ENCODE measurements at regions not wholly inside any gene's neighbourhood (a gene's known extent, or its start where the extent isn't known, plus 50 kb on each side); places are given as distances from the start of the nearest gene placed in this dataset.
"Not testable (repeated sequence)": the region's sequence is repeated elsewhere in the genome, so short reads cannot be mapped to it uniquely, and the experiment has no call there.

GRCh38 chr1:206256935-206257334 lies 53.6 kb downstream of the SRGAP2 start:
- not testable (repeated sequence) for DNase-seq (ENCODE audit: low read depth in 2 of 2)

- DNase-seq (ENCODE audit: low read depth in 2 of 2), result not testable (repeated sequence)
Measured at GRCh38 chr1:206261473-206261872, 58.1 kb downstream of the SRGAP2 start.

DNA sequence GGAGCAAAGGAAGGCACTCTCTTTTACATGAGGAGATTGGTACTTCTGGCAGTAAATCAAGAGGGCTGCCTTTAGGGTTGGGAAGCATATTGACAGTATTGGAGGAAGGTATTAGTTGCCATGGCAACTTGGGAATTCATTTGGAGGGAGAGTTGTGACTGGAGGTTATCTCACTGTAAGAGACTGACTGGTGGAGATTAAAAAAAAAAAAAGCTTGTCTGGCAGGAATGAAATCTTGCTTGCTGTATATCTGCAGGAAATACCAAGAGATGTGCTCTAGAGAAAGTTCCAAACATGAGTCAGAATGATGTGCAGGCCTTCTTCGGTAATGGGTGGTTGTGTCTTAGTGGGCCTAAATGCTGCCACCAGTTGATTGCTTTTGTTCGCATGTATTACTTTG lies 59.1 kb downstream of the SRGAP2 start:
- DNase-seq (ENCODE audit: low read depth in 2 of 2), result not testable (repeated sequence)

GRCh38 chr1:206264916-206265315 lies 61.6 kb downstream of the SRGAP2 start:
- DNase-seq (ENCODE audit: low read depth in 2 of 2), result not testable (repeated sequence)

- not testable (repeated sequence) for DNase-seq (ENCODE audit: low read depth in 2 of 2)
Measured at GRCh38 chr1:206271153-206271552, 67.8 kb downstream of the SRGAP2 start.

DNA sequence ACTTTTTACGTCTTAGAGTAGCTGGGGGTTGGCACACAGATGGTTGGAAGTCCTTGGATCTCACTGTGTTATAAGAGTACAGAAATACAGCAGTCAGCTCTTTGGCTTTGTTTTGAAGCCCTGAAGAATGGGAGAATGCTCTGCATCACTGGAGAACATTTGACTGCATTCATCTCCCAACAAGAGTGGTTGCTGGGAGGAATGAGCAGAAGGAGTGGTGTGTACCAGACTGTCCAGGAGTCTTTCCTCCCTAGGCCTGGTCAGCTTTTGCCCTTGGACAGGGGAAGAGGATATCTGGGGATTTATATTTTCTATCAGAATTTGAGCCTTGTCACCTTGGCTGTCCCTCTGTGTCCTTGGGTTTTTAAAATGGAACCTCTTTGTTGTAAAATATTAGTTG lies 69.8 kb downstream of the SRGAP2 start:
- not testable (repeated sequence) for DNase-seq (ENCODE audit: low read depth in 2 of 2)

GRCh38 chr1:206276143-206276542 lies 72.8 kb downstream of the SRGAP2 start:
- not testable (repeated sequence) for DNase-seq (ENCODE audit: low read depth in 2 of 2)

- DNase-seq (ENCODE audit: low read depth in 2 of 2), result not testable (repeated sequence)
Measured at GRCh38 chr1:206278683-206279082, 75.3 kb downstream of the SRGAP2 start.

DNA sequence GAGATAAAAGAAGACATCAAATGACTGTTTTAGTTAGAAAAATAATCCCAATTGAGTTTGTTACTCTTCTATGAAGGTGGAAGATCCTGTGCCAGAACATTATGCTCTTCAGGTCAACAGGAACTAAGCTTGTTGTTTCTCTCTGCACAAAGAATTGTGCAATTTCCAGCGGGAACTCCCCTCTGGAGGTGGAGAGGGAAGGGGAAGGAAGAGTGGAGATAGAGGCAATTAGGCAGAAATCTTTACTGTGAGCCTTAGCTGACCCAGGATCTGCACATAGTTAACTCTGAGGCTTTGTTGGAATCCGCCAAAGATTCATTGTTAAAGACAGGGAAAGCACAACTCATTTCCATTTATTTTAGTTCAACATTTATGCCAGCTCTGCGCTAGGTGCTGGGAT lies 77.3 kb downstream of the SRGAP2 start:
- not testable (repeated sequence) for DNase-seq (ENCODE audit: low read depth in 2 of 2)

- DNase-seq (ENCODE audit: low read depth in 2 of 2), result not testable (repeated sequence)
Measured at GRCh38 chr1:206281912-206282654, 78.7 kb downstream of the SRGAP2 start.

DNA sequence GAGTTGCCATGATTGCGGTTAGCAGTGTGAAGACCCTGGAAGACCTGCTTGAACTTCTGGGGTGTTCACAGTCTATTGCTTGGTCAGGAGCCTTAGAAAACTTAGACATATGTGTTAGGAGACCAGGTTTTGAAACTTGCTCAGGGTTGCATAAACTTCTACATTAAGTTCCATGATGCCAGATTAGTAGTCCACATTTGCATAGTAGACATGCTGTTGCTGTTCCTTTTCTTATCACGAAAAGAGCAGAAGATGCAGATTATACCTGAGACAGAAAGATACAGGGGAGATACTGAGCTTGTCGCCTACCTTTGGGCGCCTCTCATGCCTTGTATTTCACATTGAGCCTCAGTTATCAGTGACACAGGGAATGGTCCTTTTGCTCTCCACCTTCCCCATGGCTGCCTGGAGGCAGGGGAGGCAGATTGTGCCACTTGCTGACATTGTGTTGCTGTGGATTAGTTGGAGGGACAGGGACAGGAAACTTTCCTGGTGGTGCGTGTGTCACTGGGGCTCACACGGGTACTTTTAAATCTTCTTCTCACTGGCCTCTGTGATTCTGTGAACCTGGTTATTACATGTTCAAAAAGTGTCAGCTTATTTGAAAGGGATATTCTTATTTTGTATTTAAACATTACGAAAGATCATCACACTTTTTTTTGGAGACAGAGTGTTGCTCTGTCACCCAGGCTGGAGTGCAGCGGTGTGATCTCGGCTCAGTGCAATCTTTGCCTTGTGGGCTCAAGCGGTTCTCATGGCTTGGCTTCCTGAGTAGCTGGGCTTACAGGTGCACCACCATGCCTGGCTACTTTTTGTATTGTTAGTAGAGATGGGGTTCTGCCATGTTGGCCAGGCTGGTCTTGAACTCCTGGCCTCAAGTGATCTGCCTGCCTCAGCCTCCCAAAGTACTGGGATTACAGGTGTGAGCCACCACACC lies 82.0 kb downstream of the SRGAP2 start:
- DNase-seq (ENCODE audit: low read depth in 2 of 2), result not testable (repeated sequence)

GRCh38 chr1:206287759-206288158 lies 84.4 kb downstream of the SRGAP2 start:
- DNase-seq (ENCODE audit: low read depth in 2 of 2), result not testable (repeated sequence)

DNA sequence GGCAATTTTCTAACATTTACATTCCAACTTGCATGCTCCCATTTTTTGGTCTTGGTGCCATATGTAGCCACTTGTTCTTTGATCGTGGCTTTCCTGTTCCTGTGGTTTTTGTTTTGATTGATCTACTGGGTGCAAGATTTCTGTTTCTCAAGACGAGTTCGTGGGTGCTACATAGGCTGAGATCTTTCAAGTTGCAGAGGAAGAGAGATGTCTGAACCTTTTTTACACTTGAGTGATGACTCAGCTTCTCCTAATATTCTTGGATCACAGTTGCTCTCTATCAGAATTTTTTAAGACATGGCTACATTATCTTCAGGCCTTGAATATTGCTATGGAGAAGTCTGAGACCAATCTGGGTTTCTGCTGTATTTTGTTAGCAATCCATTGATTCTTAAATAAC lies 85.1 kb downstream of the SRGAP2 start:
- DNase-seq (ENCODE audit: low read depth in 2 of 2), result not testable (repeated sequence)

DNA sequence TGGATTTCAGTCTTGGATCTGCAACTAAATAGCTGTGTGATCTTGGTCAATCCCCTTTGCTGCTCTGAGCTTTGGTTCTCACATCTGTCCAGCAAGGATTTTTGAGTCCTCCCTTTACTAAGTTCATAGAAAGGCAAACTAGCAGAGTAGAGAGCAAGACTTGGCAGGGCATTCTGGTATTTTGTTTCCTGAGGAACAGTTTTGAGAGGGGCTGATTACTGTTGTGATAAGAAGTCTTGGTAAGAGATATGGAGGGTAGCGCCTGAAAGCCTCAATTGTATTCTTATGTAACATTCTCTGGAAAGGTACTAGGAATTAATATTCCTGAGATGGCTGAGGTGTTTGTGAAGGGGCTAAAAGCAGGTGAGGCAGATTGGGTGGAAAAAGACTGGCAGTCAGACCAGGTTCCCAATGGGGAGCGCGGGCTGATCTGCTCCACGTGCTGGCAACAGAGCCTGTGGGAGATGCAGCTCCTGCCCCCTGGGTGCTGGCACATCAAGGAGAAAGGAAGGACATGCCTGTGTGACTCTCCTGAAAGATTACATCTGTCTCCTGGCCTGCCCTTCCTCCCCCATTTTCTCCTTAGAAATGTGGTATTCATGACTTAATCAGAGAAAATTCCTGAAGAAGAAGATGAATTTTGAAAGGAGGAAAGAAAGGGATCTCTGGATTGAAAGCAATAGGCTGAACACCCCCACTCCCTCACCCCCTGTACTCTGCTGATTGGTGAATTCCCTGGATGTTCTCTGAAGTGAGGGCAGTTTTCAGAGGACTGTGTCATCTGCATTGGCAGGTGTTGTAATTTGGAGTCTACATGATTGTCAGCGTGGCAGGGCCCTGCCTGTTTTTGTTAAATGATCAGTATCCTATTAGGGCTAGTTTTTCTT lies 94.0 kb downstream of the SRGAP2 start:
- DNase-seq (ENCODE audit: low read depth in 2 of 2), result not testable (repeated sequence)

- not testable (repeated sequence) for DNase-seq (ENCODE audit: low read depth in 2 of 2)
Measured at GRCh38 chr1:206298032-206298392, 94.7 kb downstream of the SRGAP2 start.

GRCh38 chr1:206299181-206299791 lies 95.9 kb downstream of the SRGAP2 start:
- not testable (repeated sequence) for DNase-seq (ENCODE audit: low read depth in 2 of 2)

- DNase-seq (ENCODE audit: low read depth in 2 of 2), result not testable (repeated sequence)
Measured at GRCh38 chr1:206299942-206300341, 96.6 kb downstream of the SRGAP2 start.

GRCh38 chr1:206302056-206302455 lies 98.7 kb downstream of the SRGAP2 start:
- not testable (repeated sequence) for DNase-seq (ENCODE audit: low read depth in 2 of 2)

DNA sequence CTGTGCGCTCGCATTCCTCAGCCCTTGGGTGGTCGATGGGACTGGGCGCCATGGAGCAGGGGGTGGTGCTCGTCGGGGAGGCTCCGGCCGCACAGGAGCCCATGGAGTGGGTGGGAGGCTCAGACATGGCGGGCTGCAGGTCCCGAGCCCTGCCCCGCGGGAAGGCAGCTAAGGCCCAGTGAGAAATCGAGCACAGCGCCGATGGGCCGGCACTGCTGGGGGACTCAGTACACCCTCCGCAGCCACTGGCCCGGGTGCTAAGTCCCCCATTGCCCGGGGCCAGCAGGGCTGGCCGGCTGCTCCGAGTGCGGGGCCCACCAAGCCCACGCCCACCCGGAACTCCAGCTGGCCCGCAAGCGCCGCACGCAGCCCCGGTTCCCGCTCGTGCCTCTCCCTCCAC lies 104.1 kb downstream of the SRGAP2 start:
- DNase-seq (ENCODE audit: low read depth in 2 of 2), result not testable (repeated sequence)

- not testable (repeated sequence) for DNase-seq (ENCODE audit: low read depth in 2 of 2)
Measured at GRCh38 chr1:206310948-206311347, 107.6 kb downstream of the SRGAP2 start.

All from stimulated activated CD4-positive, alpha-beta T cell treated with anti-CD3 and anti-CD28 coated beads, Interleukin-15, amount 100 ng/mL, for 48 hours (primary cell).